Colonic mucosa (tissue), 4 donors: ENCODE measurements at regions not wholly inside any gene's neighbourhood (a gene's known extent, or its start where the extent isn't known, plus 50 kb on each side); places are given as distances from the start of the nearest gene placed in this dataset.

Experiments
- DNase-seq: peaks from one replicate; pipeline ENCODE4 v3.0.0-alpha.2; 2020
- H3K27ac ChIP-seq: fragments of 200-600 bp; one replicate; pipeline ENCODE4 v1.8.0; 2021
- H3K27me3 ChIP-seq: fragments of 200-600 bp; one replicate; pipeline ENCODE4 v1.8.0; 2021
- H3K36me3 ChIP-seq: fragments of 200-600 bp; one replicate; pipeline ENCODE4 v1.8.0; 2021
- H3K4me1 ChIP-seq: fragments of 200-600 bp; one replicate; pipeline ENCODE4 v1.8.0; 2021; ENCODE audit warnings: mild to moderate bottlenecking
- H3K4me3 ChIP-seq: fragments of 200-600 bp; one replicate; pipeline ENCODE4 v1.8.0; 2021
- H3K9ac ChIP-seq, 2 donors: one replicate each; pipeline ENCODE4 v1.7.0; 2013; ENCODE audit warnings: control low read depth in 2 of 2, low read depth in 2 of 2, low read length in 2 of 2
- H3K9me3 ChIP-seq: fragments of 200-600 bp; one replicate; pipeline ENCODE4 v1.8.0; 2021
- intact Hi-C: fragments of 100-400 bp; cut with DNase I; formaldehyde crosslinking; loops from one replicate; pipeline ENCODE4 v1.14.1; 2022
- TF ChIP-seq, protein P1 (sequence below): fragments of 200-600 bp; IDR thresholded peaks from one replicate; pipeline ENCODE4 v1.8.0; 2022; ENCODE audit warnings: antibody characterized with exemption, mild to moderate bottlenecking
- donor health status: healthy.
- donor health status: DM: no; HTN: no; CAD: no.
- donor health status: DM: no; HTN: no; CAD: no.

GRCh38 chr1:82555501-82555900, 754.8 kb downstream of the ADGRL2 start:
- H3K4me1 ChIP-seq = no peaks in the 10 kb centered on the region
- no peak for DNase-seq
- no peak overlapping the region for H3K27ac ChIP-seq
- no peak overlapping the region for H3K9ac ChIP-seq
- H3K27me3 ChIP-seq = no peaks in the 10 kb centered on the region
- TF ChIP-seq, protein P1, sequence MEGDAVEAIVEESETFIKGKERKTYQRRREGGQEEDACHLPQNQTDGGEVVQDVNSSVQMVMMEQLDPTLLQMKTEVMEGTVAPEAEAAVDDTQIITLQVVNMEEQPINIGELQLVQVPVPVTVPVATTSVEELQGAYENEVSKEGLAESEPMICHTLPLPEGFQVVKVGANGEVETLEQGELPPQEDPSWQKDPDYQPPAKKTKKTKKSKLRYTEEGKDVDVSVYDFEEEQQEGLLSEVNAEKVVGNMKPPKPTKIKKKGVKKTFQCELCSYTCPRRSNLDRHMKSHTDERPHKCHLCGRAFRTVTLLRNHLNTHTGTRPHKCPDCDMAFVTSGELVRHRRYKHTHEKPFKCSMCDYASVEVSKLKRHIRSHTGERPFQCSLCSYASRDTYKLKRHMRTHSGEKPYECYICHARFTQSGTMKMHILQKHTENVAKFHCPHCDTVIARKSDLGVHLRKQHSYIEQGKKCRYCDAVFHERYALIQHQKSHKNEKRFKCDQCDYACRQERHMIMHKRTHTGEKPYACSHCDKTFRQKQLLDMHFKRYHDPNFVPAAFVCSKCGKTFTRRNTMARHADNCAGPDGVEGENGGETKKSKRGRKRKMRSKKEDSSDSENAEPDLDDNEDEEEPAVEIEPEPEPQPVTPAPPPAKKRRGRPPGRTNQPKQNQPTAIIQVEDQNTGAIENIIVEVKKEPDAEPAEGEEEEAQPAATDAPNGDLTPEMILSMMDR = no peak
- H3K9me3 ChIP-seq = no peaks in the 10 kb centered on the region
- intact Hi-C loops = no loop called here
- no peaks in the 10 kb centered on the region for H3K36me3 ChIP-seq
- H3K4me3 ChIP-seq = no peak overlapping the region

DNA sequence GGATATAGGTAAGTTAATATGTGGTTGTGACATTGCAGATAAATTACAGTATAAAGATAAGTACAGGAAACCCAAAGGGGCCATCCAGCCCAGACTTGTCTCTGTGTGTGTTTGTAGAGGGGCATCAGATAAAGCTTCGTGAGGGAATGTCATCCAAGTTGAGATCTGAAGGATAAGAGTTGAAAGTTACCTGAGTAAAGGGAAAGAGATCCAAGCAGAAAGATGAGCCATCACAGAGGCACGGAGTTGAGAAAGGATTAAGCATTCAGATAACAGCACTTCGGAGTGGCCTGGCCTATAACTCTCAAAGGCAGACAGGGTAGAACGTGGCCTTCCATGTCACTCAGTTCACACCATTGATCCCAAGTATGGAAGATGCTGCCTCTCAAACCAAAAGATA, 749.1 kb downstream of the ADGRL2 start:
- no peak overlapping the region for H3K9ac ChIP-seq
- no peaks in the 10 kb centered on the region for H3K27me3 ChIP-seq
- H3K4me1 ChIP-seq = no peaks in the 10 kb centered on the region
- H3K36me3 ChIP-seq = no peaks in the 10 kb centered on the region
- intact Hi-C loops = no loop called here
- no peak overlapping the region for H3K4me3 ChIP-seq
- no peaks in the 10 kb centered on the region for H3K9me3 ChIP-seq
- TF ChIP-seq, protein P1 = no peak
- DNase-seq = no peak
- no peak overlapping the region for H3K27ac ChIP-seq

GRCh38 chr1:82542766-82543165, 742.0 kb downstream of the ADGRL2 start:
- no peak for DNase-seq
- Histone ChIP-seq H3K9me3 (no peaks in the 10 kb centered on the region), H3K36me3 (no peaks in the 10 kb centered on the region), H3K27me3 (no peaks in the 10 kb centered on the region), H3K4me1 (no peaks in the 10 kb centered on the region), H3K9ac (no peak overlapping the region), H3K4me3 (no peak overlapping the region), H3K27ac (no peak overlapping the region)
- TF ChIP-seq, protein P1 = no peak
- intact Hi-C loops = no loop called here

DNA sequence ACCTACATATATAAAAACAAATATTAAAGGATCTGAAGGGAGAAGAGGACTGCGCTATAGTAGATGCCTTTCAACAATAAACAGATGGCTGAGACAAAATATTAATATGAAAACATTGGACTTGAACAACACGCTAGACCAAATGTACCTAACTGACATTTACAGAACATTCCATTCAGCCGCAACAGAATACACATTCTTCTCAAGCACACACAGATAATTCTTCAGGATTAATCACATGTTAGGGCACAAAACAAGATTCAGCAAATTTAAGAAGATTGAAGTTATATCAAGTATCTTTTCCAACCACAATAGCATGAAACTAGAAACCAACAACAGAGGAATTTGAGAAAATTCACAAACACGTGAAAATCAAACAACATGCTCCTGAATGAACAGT, 741.4 kb downstream of the ADGRL2 start:
- intact Hi-C loops = no loop called here

DNA sequence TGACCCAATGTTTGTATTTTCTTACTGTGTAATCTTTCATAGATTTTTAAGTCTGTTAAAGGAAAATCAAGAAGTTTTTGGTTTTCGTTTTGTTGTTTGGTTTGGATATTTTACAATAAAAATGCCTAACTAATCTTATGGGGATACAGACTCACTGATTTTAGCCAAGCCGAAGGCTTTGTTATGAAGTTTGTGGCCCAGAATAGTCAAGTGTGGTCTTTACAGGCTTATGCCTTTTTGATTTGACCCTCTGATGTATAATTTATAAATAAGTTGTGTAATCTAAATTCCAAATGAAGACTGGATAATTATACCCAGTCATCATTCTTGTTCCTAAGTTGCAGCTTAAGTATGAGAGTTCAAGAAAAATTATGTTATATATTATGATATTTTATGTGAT, 739.3 kb downstream of the ADGRL2 start:
- Histone ChIP-seq H3K36me3 (no peaks in the 10 kb centered on the region), H3K4me3 (no peak overlapping the region), H3K9ac (no peak overlapping the region), H3K4me1 (no peaks in the 10 kb centered on the region), H3K9me3 (no peaks in the 10 kb centered on the region), H3K27me3 (no peaks in the 10 kb centered on the region), H3K27ac (no peak overlapping the region)
- DNase-seq = no peak
- intact Hi-C loops = no loop called here
- TF ChIP-seq, protein P1 = no peak

More for the DNA sequence above, 741.4 kb downstream of the ADGRL2 start:
- DNase-seq = no peak
- H3K4me3 ChIP-seq = no peak overlapping the region
- H3K36me3 ChIP-seq = no peaks in the 10 kb centered on the region
- TF ChIP-seq, protein P1 = no peak
- H3K27me3 ChIP-seq = no peaks in the 10 kb centered on the region
- H3K9ac ChIP-seq = no peak overlapping the region
- H3K9me3 ChIP-seq = no peaks in the 10 kb centered on the region
- no peak overlapping the region for H3K27ac ChIP-seq
- no peaks in the 10 kb centered on the region for H3K4me1 ChIP-seq

GRCh38 chr1:82538876-82539275, 738.1 kb downstream of the ADGRL2 start:
- intact Hi-C loops = no loop called here
- no peak overlapping the region for H3K27ac ChIP-seq
- H3K27me3 ChIP-seq = no peaks in the 10 kb centered on the region
- H3K4me1 ChIP-seq = no peaks in the 10 kb centered on the region
- H3K9ac ChIP-seq = no peak overlapping the region
- TF ChIP-seq, protein P1 = no peak
- no peaks in the 10 kb centered on the region for H3K9me3 ChIP-seq
- no peak for DNase-seq
- H3K36me3 ChIP-seq = no peaks in the 10 kb centered on the region
- no peak overlapping the region for H3K4me3 ChIP-seq
